Stimulated activated CD4-positive, alpha-beta T cell treated with anti-CD3 and anti-CD28 coated beads, Interleukin-15, amount 100 ng/mL, for 1 hour (primary cell): ENCODE measurements at regions not wholly inside any gene's neighbourhood (a gene's known extent, or its start where the extent isn't known, plus 50 kb on each side); places are given as distances from the start of the nearest gene placed in this dataset.

ENCODE experiments used
- DNase-seq, 2 donors: peaks; one replicate each; pipeline ENCODE4 v3.0.0-alpha.2; 2020; ENCODE audit warnings: low read depth in 1 of 2, low spot score in 1 of 2

DNA sequence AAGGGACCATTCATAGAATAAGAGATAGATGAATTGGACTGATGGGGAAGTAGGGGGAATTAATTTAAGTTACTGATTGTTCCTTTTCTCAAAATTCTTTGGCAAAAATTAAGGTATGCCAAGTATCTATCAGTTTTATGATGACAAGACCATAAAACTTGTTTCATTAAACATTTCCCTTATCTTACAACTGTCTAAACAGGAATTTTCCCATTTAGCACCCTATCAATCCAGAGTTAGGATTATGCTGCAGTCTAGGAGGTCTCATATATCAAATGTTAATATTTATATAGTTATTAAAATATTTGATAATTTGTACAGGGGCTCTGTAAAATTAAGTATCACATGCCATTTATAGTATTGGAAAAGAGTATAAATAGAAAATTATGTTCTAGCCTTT is 51.5 kb upstream of the ARID1B start:
- no peak for DNase-seq

- no peak for DNase-seq
Measured at GRCh38 chr6:156720691-156721685, 56.2 kb upstream of the ARID1B start.

DNA sequence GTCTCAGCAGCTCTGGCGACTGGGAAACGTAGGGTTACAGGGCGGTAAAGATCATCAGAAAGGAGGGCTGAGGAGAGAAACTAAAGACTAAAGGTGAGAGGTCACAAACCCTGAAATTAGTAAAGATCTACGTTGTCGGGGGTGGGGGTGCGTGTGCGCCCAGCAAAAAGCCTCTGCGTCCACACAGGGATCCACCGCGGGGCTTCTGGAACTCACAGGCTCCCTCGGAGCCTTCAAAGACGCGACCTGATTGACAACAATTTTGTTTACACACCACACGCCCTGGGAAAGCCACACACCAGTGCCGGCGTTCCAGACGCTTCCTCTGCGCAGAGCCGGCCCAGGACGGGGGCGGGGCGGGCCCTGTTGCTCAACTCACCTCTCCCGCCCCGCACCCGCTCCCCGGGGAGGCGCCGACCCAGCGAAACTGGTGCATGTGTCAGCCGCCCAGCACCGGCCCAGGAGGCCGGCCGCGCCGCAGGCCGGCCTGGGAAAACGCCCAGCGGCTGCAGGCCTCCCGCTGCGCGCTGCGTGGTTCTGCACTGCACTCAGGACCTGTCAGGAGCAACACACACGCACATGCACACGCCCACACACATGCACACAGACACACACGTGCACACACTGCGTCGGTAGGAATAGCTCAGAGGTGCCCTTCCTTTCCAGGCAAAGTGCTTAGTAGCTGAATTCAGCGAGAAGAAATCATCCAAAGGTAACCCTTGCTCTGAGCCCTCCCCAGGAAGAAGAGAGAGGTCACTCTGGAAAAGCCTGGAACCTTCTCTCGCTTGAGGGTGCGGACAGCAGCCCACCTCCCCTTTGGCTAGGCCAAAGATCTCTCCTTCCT is 57.2 kb upstream of the ARID1B start:
- peak; percentile 52 to 58 for DNase-seq

- DNase-seq: no peak
Measured at GRCh38 chr6:156719395-156719719, 57.8 kb upstream of the ARID1B start.

DNA sequence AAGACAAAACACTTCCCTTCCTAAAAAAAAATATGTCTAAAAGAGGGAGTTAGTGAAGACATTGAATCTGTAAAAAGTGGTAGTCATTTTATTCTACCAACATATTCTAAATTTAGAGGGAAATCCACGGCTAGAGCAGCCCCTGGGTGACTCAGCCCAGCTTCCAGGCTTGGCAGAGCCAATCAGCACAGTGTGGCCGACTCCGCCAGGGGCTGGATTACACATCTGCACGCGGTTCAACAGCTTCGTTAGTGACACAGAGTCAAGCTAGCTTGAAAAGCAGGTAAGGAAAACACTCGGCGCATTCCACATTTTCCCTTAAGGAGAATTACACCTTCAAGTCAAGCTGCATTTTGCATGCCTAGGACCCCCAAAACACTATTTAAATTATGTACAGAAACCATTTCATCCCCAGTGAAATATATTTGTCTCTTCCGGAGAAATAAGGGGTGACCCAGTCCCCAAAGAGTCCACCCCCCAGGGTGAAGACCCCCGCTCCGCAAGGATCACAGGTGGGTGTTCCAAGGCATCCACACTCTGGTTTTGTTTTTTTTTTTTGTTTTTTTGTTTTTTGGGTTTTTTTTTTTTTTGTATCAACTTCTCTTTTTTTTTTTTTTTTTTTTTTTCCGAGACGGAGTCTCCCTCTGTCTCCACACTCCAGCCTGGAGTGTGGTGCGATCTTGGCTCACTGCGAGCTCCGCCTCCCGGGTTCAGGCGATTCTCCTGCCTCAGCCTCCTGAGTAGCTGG is 58.4 kb upstream of the ARID1B start:
- no peak for DNase-seq

- no peak for DNase-seq
Measured at GRCh38 chr6:156717542-156717941, 59.6 kb upstream of the ARID1B start.

GRCh38 chr6:156715839-156716238 is 61.3 kb upstream of the ARID1B start:
- no peak for DNase-seq

- DNase-seq: no peak
Measured at GRCh38 chr6:156713548-156713947, 63.6 kb upstream of the ARID1B start.

- no peak for DNase-seq
Measured at GRCh38 chr6:156710479-156710878, 66.7 kb upstream of the ARID1B start.

DNA sequence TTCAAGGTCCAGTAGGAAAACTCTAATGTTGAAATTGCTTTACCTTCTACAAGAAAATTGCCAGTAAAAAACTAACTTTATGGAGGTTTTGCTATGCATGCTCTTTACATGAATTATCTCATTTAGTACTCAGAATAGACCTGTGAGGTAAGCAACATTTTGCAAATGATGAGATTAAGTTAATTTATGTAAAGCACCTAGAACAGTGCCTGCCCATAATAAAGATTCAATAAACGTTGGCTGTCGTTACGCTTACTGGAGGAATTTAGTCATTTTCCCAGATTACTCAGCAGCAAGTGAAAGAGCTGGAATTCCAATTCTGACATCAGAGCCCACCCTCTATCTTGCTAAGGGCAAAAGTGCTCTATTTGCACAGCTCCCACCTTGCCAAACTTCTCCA is 69.4 kb upstream of the ARID1B start:
- no peak for DNase-seq

GRCh38 chr6:156703719-156704118 is 73.5 kb upstream of the ARID1B start:
- DNase-seq: no peak

DNA sequence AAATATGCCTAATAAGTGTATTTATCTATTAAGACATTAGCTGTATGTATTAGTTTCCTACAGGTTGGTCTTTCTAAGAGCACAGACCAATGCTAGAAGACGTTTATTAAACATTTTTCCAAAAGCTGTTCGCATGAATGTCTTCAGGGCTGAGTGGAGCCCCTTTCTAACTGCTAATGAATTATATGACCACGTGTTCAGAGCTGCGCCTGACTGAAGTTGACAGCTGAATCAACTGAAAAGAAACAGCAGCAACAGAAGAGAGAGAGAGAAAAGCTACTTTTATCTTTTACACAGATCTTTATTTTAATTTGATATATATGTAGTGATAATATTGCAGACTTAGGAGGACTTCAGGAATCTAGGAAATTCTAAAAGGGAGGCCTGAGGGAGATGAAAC is 75.2 kb upstream of the ARID1B start:
- no peak for DNase-seq

GRCh38 chr6:156700440-156701057 is 76.6 kb upstream of the ARID1B start:
- no peak for DNase-seq

DNA sequence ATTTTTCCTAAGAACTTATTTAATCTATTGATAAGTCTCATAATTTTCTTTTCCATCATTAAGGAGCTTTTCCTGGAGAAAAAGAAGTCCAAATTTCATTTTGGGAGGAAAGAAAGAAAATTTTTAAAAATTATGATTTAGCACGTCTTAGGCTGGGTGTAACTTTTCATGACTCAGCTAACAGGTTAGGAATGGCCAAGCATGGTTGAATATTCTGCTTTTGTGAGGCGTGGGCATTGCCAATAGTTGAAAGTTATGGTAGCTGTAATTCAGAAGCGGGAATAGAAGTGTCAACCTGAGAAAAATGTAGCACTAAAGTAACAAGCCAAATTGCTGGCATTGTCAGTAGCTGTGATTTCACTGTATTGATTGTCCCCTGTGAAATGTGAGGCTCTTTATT is 77.2 kb upstream of the ARID1B start:
- no peak for DNase-seq

- DNase-seq: no peak
Measured at GRCh38 chr6:156699017-156699421, 78.2 kb upstream of the ARID1B start.

DNA sequence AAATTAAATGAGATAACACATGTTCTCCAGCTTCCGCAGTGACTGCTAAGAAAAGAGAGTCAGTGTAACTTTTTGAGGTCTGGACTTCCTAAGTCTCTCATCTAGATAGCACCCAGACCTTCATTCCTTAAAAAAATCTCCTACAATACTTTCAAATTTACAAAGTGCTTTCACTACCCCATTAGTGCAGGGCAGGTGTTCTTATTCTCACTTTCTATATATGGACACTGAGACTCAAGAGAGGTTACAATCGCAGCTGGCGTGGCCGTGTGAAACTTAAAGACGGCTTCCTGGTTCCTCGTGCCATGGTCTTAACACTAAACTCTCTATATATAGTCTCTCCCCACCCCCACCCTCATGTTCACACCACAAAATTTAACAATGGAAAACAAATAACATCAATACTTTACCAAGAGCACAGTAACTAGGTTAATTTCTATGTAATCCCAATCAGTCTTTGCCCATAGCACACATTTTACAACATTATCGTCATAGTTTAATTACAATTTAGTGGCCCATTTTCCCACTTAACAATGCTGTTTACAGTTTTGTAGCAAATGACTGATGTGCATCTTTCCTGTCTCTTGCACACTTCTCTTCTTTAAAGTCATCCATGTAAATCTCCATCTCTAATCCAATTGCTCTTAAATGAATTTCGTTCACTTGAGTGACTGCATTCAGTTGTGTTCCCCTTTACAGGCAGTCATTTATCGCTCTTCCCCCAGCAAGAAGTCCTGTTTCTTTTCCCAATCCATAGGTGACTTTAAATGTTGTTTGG is 78.8 kb upstream of the ARID1B start:
- DNase-seq: no peak

- DNase-seq: no peak
Measured at GRCh38 chr6:156697225-156697830, 79.8 kb upstream of the ARID1B start.

- no peak for DNase-seq
Measured at GRCh38 chr6:156695742-156696141, 81.4 kb upstream of the ARID1B start.

DNA sequence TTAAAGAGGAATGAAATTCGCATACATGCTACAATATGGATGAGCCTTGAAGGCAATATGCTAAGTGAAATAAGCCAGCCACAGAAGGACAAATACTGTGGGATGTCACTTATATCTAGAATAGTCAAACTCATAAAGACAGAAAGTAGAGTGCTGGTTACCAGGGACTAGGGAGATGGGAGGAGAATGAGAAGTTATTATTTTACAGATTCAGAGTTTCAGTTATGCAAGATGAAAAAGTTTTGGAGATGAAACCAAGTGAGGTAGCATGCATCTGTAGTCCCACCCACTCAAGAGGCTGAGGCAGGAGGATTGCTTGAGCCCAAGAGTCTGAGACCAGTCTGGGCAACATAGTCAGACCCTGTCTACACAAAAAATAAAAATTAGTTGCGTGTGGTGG is 82.5 kb upstream of the ARID1B start:
- DNase-seq: no peak

DNA sequence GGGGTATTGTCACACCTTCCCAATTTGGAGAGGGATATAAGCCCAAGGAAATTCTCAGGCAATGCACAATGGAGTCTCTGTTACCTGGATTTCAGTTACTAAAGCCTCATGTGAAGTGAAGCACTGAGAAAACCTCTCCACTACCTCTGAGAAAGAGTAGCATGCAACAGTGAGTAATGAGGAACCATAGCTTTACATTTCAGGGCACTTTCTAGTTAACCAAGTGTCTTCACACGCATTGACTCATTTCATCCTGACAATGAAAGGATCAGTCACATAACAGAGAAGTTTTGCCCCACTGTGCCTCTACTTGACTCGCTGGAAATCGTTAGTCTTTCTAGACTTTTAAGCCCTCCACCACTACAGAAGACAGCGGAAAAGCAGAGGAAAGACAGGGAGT is 86.2 kb upstream of the ARID1B start:
- no peak for DNase-seq
